GM12872 (cell line): ENCODE measurements at regions not wholly inside any gene's neighbourhood (a gene's known extent, or its start where the extent isn't known, plus 50 kb on each side); places are given as distances from the start of the nearest gene placed in this dataset.

Source experiments
- CTCF ChIP-seq: IDR thresholded peaks from 3 replicates; pipeline ENCODE4 v1.5.1; 2011; ENCODE audit warnings: low read depth, mild to moderate bottlenecking, low read length, moderate library complexity; ENCODE audit not compliant: insufficient read depth

DNA sequence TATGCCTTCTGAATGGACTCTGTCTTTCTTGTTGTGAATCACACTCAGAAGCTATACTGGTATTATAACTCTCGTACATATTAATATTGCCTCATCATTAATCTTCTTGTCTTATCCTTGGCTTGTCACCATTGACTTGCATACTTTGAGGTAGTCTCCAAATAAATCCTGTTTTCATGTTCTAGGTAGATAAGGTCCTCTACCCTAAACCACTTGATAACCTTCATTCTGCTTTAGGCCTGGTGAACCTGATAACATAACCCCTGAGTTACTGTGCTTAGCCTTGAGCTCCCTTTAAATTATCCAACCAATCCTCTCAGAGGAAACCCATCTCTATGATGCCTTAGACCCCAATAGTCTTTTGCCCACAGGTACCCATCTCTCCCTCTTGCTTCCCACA is 1162.3 kb downstream of the SLITRK1 start:
- no peak for TF ChIP-seq CTCF

GRCh38 chr13:82717249-82717648 is 1165.0 kb downstream of the SLITRK1 start:
- TF ChIP-seq CTCF, result no peak

GRCh38 chr13:82713687-82714405 is 1168.4 kb downstream of the SLITRK1 start:
- TF ChIP-seq CTCF, result no peak

- TF ChIP-seq CTCF, result no peak
Observed at GRCh38 chr13:82702513-82702912, 1179.8 kb downstream of the SLITRK1 start.

GRCh38 chr13:82701020-82701419 is 1181.3 kb downstream of the SLITRK1 start:
- TF ChIP-seq CTCF, result no peak

DNA sequence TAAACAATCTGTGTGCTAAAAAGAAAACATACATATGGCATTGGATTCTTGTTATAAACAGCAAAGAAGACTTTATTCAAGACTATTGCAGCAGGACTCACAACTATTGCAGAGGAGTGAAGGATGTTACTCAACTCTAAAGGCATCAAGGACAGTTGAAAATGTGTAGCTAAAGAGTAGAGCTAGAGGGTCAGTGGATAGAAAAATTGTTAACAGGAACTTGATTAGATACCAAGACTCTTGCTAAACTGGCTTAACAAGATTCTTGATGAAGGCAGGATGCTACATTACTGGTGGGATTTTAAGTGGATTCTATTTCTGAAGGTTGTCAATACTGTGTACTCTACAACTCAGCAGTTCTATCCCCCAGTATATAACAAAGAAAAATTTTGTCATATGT is 1183.3 kb downstream of the SLITRK1 start:
- no peak for TF ChIP-seq CTCF

DNA sequence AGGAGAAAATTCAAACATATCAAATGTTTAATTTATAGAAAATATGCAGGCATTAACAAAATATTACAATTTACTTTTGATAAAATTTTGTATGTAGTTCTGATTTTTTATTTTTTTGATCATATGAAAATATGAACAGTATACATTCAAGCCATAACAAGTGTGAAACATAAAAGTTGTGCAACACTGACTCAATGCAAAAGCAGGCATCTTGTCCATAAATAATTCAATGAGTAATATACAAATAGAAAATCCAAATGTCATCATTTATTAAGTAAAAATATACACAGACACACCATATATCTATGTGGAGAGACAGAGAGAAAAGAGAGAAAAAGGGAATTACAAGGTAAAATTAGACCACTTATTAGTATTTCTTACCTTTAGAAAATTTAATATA is 1183.9 kb downstream of the SLITRK1 start:
- no peak for TF ChIP-seq CTCF
